ENCODE measurements at regions not wholly inside any gene's neighbourhood (a gene's known extent, or its start where the extent isn't known, plus 50 kb on each side); places are given as distances from the start of the nearest gene placed in this dataset.

DNA sequence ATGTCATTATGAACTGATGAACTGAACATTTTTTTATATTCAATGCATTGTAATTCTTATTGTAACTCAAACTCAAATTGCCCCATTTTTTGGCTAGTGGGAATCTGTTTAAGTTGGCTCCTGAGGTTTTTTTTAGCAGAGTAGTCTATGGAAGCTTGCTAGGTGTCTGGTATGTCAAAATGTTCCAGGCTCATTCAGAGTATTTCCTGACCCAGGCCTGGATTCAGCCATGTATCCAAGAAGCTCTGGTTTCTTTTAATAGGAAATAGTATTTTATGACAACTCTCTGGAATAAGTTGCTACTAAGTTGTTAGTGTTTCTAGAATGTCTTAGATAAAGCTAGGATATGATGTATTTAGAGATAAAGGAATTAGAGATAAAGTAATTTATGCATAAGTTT lies 288.0 kb downstream of the ARL4A start:
- TF ChIP-seq, protein P1, sequence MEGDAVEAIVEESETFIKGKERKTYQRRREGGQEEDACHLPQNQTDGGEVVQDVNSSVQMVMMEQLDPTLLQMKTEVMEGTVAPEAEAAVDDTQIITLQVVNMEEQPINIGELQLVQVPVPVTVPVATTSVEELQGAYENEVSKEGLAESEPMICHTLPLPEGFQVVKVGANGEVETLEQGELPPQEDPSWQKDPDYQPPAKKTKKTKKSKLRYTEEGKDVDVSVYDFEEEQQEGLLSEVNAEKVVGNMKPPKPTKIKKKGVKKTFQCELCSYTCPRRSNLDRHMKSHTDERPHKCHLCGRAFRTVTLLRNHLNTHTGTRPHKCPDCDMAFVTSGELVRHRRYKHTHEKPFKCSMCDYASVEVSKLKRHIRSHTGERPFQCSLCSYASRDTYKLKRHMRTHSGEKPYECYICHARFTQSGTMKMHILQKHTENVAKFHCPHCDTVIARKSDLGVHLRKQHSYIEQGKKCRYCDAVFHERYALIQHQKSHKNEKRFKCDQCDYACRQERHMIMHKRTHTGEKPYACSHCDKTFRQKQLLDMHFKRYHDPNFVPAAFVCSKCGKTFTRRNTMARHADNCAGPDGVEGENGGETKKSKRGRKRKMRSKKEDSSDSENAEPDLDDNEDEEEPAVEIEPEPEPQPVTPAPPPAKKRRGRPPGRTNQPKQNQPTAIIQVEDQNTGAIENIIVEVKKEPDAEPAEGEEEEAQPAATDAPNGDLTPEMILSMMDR (conservative IDR thresholded peaks at IDR 0.05 in 1 of 2, IDR thresholded peaks at IDR 0.05 in 1 of 2; ENCODE audit: extremely low read depth in 1 of 2, insufficient read depth in 1 of 2, low read depth in 1 of 2, low read length in 2 of 2), result no peak
- no peak for TF ChIP-seq EZH2 (IDR thresholded peaks at IDR 0.05; ENCODE audit: borderline replicate concordance, low read length)
